HG03045 (cell line): ENCODE measurements at regions not wholly inside any gene's neighbourhood (a gene's known extent, or its start where the extent isn't known, plus 50 kb on each side); places are given as distances from the start of the nearest gene placed in this dataset.

Experiments
- ATAC-seq: cut with Tn5 transposase; IDR thresholded peaks from one replicate; pipeline ENCODE4 v1.9.1; 2021; ENCODE audit warnings: mild to moderate bottlenecking, moderate library complexity; ENCODE audit not compliant: unreplicated experiment

- no peak for ATAC-seq
Measured at GRCh38 chr9:126218359-126219125, 108.1 kb upstream of the MVB12B start.

DNA sequence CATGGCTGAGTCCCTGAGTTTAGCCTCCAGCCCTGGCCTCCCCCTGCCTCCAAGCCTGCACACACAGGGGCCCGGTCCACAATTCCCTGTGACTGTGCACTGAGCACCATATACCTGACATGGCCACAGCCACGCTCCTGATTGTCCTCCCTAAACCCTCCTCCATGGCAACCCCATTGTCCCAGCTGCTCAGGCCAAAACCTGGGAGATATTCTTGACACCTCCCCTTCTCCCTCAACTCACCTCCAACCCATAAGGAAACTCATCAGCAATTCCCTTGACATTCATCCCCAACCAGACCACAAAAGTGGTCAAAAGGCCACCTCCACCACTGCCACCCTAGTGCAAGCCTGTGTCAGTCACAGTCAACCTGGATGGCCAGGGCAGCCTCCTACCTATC, 107.5 kb upstream of the MVB12B start:
- ATAC-seq = no peak

- no peak for ATAC-seq
Measured at GRCh38 chr9:126219648-126220063, 107.0 kb upstream of the MVB12B start.

DNA sequence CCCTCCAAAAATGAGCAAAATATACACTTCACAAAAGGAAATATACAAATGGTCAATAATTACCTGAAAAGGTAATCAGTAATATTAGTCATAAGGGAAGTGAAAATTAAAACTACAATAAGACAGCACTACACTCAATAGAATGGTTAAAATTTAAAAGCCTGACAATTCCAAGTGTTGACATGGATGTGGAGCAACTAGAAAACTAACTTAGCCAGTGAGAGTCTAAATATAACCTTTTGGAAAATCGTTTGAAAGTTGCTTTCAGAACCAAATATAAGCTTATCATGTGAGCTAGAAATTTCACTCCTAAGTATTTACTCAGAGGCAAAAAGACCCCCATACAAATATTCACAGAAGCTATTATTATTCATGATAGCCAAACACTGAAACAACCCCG, 105.1 kb upstream of the MVB12B start:
- ATAC-seq = no peak

GRCh38 chr9:126222363-126222834, 104.2 kb upstream of the MVB12B start:
- ATAC-seq = no peak

- ATAC-seq = no peak
Measured at GRCh38 chr9:126222835-126223431, 103.7 kb upstream of the MVB12B start.

DNA sequence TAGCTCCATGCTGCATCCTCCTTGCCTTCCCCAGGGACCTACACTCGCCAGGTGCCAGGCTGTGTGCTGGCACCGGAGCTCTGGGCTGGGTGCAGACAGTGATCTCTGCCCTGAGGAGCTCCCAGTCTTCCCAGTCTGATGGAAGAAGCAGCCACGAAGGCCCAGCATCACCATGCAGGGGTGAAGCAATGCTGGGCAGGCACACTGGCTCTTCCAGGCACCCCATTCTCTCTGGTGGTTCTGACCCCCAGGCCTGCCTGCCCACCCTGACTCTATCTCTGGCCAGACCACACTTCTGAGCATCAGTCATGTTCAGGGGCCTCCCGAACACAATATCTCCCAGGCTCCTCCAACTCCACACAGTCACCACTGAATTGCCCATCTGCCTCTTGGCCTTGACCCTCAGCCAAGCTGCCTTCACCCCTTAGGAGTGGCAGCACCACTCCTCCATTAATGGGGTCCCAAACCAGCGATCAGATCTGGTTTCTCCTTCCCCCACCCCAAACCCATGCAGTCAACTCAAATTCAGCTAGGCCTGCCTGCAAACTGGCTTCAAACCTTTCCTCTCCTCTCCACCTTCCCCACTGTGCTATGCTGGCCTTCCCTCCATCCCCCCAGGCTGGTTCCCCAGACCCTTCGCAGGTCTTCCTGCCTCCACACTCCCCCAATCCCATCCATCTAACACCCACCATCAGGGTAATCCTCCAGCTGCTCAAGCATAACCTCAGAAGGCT, 102.7 kb upstream of the MVB12B start:
- ATAC-seq = no peak

GRCh38 chr9:126225611-126226609, 100.7 kb upstream of the MVB12B start:
- no peak for ATAC-seq

GRCh38 chr9:126226991-126227936, 99.4 kb upstream of the MVB12B start:
- no peak for ATAC-seq

- ATAC-seq = no peak
Measured at GRCh38 chr9:126228111-126228780, 98.4 kb upstream of the MVB12B start.

DNA sequence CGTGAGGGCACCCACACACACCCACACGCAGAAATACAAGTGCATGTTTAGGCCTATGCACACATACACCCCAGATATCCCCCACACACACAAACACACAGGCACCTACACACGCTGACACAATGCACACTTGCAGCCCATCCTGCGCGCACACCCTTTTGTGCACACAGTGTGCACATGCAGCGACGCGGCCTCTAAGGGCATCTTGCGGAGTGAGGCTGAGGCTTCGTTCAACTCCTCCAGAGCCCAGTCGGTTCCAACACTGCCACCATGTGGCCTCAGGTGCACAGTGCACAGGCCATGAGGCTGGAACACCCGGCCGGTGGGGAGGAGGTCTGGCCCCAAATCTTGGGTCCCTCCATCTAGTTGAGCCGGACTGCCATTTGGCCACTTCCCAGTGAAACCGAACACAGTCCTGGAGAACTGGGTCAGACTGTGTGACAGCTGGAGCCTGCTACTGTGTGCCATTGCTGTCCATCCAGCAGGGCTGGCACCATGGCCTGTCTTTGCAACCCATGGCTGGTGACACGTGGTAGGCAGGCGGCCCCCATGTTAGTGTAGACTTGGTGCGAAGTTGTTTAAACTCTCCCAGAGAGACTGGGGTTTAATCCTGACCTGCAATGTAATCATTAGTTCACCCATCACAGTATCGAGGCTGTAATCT, 97.7 kb upstream of the MVB12B start:
- peak; percentile 71 for ATAC-seq

DNA sequence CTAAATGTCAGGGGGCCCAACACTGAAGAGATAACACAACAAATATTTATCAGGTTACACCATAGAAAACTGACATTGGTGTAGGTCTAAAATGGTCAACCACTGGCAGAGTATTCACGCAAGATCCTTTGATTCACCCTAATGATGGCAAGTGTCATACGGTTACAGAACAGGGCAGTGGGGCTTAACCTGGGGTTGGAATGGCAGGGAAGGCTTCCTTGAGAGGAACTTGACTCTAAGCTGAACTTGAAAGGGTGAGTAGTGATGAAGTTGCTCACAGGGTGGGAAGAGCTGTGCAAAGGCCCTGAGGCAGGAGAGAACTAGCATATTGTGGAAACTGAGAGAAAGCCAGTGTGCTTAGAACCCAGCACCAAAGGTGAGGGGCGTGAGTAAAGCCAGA, 97.1 kb upstream of the MVB12B start:
- ATAC-seq = no peak

DNA sequence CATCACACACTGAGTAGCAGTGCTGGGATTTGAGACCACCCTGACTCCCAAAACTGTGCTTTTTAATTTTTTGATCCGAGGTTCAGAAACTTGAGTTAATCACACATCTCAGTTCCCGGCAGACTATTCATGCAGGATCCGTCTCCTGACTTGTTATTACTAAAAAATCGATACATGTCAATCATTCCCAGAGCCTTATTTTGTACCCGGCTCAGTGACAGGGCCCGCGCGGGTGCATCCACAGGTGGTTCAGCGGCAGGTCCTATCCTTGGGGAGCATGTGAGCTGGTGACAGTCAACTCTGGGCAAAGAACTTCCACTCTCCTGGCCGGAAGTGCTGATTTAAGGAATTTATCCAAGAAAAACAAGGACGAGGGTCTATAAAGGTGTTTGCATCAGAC, 95.9 kb upstream of the MVB12B start:
- ATAC-seq = no peak

GRCh38 chr9:126232461-126232860, 94.2 kb upstream of the MVB12B start:
- ATAC-seq = no peak

- no peak for ATAC-seq
Measured at GRCh38 chr9:126233175-126233574, 93.5 kb upstream of the MVB12B start.

DNA sequence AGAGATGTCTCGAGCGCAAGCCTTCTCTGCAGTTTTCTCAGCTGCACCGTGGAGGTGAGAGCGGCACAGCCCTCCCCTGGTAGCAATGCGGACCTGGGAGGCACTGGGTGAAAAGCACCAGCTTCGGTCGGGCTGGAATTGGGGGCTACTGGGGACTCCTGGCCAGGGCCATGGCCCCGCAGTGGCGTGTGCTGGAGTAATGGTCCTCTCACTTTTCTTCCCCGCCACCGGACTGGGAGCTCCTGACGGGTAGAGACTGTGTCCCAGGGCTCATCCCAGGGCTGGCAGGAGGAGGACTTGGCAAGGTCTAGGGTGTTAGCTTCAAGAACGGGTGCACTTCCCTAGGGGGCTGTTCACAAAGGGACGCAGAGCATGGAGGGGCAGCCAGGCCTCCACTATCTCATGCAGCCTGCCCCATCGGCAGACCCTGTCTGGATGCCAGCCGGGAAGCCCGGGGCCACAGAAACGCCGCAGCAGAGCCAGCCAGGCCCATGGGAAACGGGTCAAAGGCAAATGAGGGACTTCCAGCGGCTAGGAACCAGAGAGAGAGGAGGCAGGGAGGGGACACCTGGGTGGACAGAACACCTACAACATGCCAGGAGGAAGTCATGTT, 92.6 kb upstream of the MVB12B start:
- no peak for ATAC-seq

DNA sequence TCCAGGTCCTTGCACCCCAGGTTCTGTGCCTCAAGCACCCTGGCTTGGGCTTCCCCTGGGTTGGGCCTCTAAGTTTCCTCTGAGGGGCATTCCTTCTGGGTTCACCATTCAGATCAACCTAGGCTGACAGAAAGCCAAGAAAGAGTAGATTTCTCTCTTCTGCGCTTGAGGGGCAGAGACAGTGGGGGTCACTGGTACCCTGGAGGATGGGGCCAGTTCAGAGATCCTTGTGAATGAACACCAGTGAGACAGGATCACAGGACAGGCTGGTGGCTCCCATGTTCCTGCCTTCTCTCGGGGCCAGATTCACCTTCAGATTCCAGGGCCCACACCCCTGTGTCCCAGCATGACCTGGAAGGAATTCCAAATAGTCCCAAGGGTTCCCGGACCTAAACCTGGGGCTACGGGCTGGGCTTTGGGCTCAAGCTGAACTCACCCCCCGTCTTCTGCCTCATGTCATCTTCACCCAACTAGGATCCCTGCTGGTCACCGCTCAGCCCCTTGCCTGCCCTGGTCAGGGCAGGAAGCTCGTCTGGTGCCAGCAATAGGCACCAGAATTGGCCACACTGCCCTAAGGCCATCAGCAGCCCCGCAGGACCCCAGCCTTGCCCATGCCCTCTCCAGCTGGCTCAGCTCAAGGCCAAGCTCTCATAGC, 91.8 kb upstream of the MVB12B start:
- ATAC-seq = no peak
